ENCODE measurements at regions not wholly inside any gene's neighbourhood (a gene's known extent, or its start where the extent isn't known, plus 50 kb on each side); places are given as distances from the start of the nearest gene placed in this dataset.

DNA sequence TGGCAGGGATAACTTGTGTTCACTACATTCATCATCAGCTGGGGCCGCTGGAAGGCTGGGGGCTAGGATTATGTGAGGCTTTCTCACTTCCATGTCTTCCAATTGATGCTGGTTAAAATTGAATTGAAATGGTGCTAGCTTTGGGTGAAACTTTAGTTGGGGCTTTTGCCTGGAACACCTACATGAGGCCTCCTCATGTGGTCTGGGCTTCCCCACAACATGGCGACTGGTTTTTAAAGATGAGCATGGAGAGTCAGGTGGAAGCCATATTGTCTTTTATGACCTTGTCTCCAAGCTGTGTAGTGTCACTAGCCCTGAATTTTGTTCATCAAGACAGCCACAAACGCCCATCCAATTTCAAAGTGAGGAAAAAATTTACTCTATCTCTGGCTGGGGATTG, 1033.9 kb downstream of the TYW1 start:
- TF ChIP-seq, protein P1, sequence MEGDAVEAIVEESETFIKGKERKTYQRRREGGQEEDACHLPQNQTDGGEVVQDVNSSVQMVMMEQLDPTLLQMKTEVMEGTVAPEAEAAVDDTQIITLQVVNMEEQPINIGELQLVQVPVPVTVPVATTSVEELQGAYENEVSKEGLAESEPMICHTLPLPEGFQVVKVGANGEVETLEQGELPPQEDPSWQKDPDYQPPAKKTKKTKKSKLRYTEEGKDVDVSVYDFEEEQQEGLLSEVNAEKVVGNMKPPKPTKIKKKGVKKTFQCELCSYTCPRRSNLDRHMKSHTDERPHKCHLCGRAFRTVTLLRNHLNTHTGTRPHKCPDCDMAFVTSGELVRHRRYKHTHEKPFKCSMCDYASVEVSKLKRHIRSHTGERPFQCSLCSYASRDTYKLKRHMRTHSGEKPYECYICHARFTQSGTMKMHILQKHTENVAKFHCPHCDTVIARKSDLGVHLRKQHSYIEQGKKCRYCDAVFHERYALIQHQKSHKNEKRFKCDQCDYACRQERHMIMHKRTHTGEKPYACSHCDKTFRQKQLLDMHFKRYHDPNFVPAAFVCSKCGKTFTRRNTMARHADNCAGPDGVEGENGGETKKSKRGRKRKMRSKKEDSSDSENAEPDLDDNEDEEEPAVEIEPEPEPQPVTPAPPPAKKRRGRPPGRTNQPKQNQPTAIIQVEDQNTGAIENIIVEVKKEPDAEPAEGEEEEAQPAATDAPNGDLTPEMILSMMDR (IDR thresholded peaks at IDR 0.05; ENCODE audit: control insufficient read depth, insufficient read depth, low read depth, low read length, missing control alignments): no peak
- no peak for DNase-seq (ENCODE audit: low read depth)
- H3K4me3 ChIP-seq (ENCODE audit: control insufficient read depth, low read depth, low read length): no peak overlapping the region

- TF ChIP-seq, protein P1 (IDR thresholded peaks at IDR 0.05; ENCODE audit: control insufficient read depth, insufficient read depth, low read depth, low read length, missing control alignments): no peak
- DNase-seq (ENCODE audit: low read depth): no peak
- no peak overlapping the region for H3K4me3 ChIP-seq (ENCODE audit: control insufficient read depth, low read depth, low read length)
Measured at GRCh38 chr7:68031180-68031943, 1034.7 kb downstream of the TYW1 start.

DNA sequence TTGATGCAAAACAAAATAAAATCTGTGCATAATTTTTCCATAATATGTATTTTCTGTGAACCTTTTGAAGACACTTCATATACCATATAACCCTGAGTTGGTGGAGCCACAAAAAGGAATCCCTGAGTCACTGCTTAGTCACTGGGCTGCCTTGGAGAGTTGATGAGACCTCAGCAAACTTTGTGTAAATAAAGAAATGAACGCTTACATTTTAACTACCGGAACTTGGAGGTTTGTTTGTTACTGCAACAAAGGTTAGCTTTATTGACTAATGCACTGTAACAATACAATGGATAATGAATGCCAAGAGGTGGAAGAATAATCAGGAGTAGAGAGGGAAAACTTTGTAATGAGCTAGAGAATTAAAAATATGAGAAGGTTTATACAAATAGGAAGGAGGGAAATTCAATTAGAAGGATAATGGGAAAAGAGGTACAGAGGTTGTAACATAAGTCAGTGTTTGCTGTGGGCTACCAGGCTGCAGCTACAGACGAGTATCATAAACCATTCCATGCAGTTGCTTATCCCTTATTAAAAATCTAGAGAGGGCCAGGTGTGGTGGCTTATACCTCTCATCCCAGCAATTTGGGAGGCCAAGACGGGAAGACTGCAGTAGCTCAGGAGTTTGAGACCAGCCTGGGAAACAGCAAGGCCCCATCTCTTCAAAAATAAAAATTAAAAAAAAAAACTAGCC, 1042.1 kb downstream of the TYW1 start:
- no peak overlapping the region for H3K4me3 ChIP-seq (ENCODE audit: control insufficient read depth, low read depth, low read length)
- DNase-seq (ENCODE audit: low read depth): no peak
- TF ChIP-seq, protein P1 (IDR thresholded peaks at IDR 0.05; ENCODE audit: control insufficient read depth, insufficient read depth, low read depth, low read length, missing control alignments): no peak

DNA sequence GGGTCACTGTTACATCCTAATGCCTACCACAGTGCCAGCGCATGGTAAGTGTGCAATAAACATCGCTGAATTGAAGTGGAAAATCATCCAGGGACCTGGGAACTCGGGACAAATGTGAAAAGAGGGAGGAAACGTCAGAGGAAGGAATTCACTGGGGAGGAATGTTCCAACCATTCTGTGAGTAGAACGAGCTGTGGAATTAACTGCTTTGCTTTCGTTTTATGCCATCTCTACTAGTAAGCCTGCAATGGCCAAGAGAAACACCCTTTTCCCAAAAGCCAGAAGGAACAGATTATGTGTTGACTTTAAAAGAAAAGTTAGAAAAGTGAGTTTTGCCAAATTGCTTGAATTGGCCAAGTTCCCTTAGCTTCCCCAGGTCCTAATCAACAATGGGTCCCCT, 1044.9 kb downstream of the TYW1 start:
- no peak overlapping the region for H3K4me3 ChIP-seq (ENCODE audit: control insufficient read depth, low read depth, low read length)
- TF ChIP-seq, protein P1 (IDR thresholded peaks at IDR 0.05; ENCODE audit: control insufficient read depth, insufficient read depth, low read depth, low read length, missing control alignments): no peak
- DNase-seq (ENCODE audit: low read depth): no peak

- H3K4me3 ChIP-seq (ENCODE audit: control insufficient read depth, low read depth, low read length): no peak overlapping the region
- TF ChIP-seq, protein P1 (IDR thresholded peaks at IDR 0.05; ENCODE audit: control insufficient read depth, insufficient read depth, low read depth, low read length, missing control alignments): no peak
- DNase-seq (ENCODE audit: low read depth): no peak
Measured at GRCh38 chr7:68043546-68043945, 1046.9 kb downstream of the TYW1 start.

GRCh38 chr7:68050627-68051026, 1054.0 kb downstream of the TYW1 start:
- H3K4me3 ChIP-seq (ENCODE audit: control insufficient read depth, low read depth, low read length): no peak overlapping the region
- DNase-seq (ENCODE audit: low read depth): no peak
- TF ChIP-seq, protein P1 (IDR thresholded peaks at IDR 0.05; ENCODE audit: control insufficient read depth, insufficient read depth, low read depth, low read length, missing control alignments): no peak
